IMR-90 (cell line): ENCODE measurements at regions not wholly inside any gene's neighbourhood (a gene's known extent, or its start where the extent isn't known, plus 50 kb on each side); places are given as distances from the start of the nearest gene placed in this dataset.
"Not testable (repeated sequence)": the region's sequence is repeated elsewhere in the genome, so short reads cannot be mapped to it uniquely, and the experiment has no call there.

Experiments
- ATAC-seq: fragments of 200-7000 bp; cut with Tn5 transposase; 2 replicates; pipeline ENCODE4 v1.9.1; 2020; ENCODE audit warnings: low read depth, mild to moderate bottlenecking, moderate library complexity
- BruUV-seq: library from RNA; stranded (reverse); fragments of 400-500 nt; replicated peaks from 2 replicates; lab custom pipeline; 2021; lab: Mats Ljungman, UMichigan
- CTCF ChIA-PET: fragments of 300-600 bp; formaldehyde crosslinking; extraction: SDS; loops from one replicate; lab custom pipeline; 2021; ENCODE audit warnings: antibody characterized with exemption; lab: Yijun Ruan, JAX
- POLR2A ChIA-PET: fragments of 300-600 bp; sonication (Branson Sonifier 250); formaldehyde crosslinking; loops from one replicate; lab custom pipeline; 2022; ENCODE audit warnings: antibody characterized with exemption; ENCODE audit not compliant: unreplicated experiment; lab: Charles Lee
- DNase-seq: peaks from one replicate; pipeline ENCODE4 v3.0.0; 2013
- H2AFZ ChIP-seq: replicated peaks from 2 replicates; pipeline ENCODE3; 2013; ENCODE audit warnings: low read length, mild to moderate bottlenecking; ENCODE audit not compliant: poor library complexity
- H2AK5ac ChIP-seq: 2 replicates; pipeline ENCODE4 v1.6.1; 2013; ENCODE audit warnings: low read depth, low read length, inconsistent platforms
- H2AK9ac ChIP-seq: replicated peaks from 2 replicates; pipeline ENCODE3; 2013; ENCODE audit warnings: mild to moderate bottlenecking, low read depth, low read length, moderate library complexity; ENCODE audit not compliant: poor library complexity
- H2BK120ac ChIP-seq: 2 replicates; pipeline ENCODE4 v1.6.1; 2013; ENCODE audit warnings: low read depth, low read length, inconsistent platforms
- H2BK15ac ChIP-seq: 3 replicates; pipeline ENCODE4 v1.6.1; 2013; ENCODE audit warnings: low read depth, low read length, inconsistent platforms
- H2BK20ac ChIP-seq: 2 replicates; pipeline ENCODE4 v1.6.1; 2013; ENCODE audit warnings: low read depth, mild to moderate bottlenecking, inconsistent platforms, low read length, moderate library complexity
- H2BK5ac ChIP-seq: 2 replicates; pipeline ENCODE4 v1.6.1; 2013; ENCODE audit warnings: mild to moderate bottlenecking, low read depth, low read length, inconsistent platforms; ENCODE audit not compliant: poor library complexity, severe bottlenecking
- H3K14ac ChIP-seq: replicated peaks from 2 replicates; pipeline ENCODE4 v1.6.1; 2013; ENCODE audit warnings: low read depth, low read length, inconsistent platforms
- H3K18ac ChIP-seq: 2 replicates; pipeline ENCODE4 v1.6.1; 2013; ENCODE audit warnings: low read depth, low read length, control low read depth
- H3K23ac ChIP-seq: 2 replicates; pipeline ENCODE4 v1.6.1; 2013; ENCODE audit warnings: low read depth, low read length, inconsistent platforms
- H3K27ac ChIP-seq: 2 replicates; pipeline ENCODE4 v1.5.1; 2013; ENCODE audit warnings: mild to moderate bottlenecking, control low read depth, low read length; ENCODE audit not compliant: insufficient read depth
- H3K27me3 ChIP-seq: 2 replicates; pipeline ENCODE4 v1.6.1; 2013; ENCODE audit warnings: low read length; ENCODE audit not compliant: control insufficient read depth, insufficient read depth
- H3K36me3 ChIP-seq: 2 replicates; pipeline ENCODE4 v1.6.1; 2013; ENCODE audit warnings: low read length, mixed read lengths; ENCODE audit not compliant: control insufficient read depth, insufficient read depth
- H3K4ac ChIP-seq: 2 replicates; pipeline ENCODE4 v1.6.1; 2013; ENCODE audit warnings: low read depth, low read length, inconsistent platforms
- H3K4me1 ChIP-seq: 2 replicates; pipeline ENCODE4 v1.6.1; 2013; ENCODE audit warnings: low read length, mixed read lengths; ENCODE audit not compliant: control insufficient read depth, insufficient read depth
- H3K4me2 ChIP-seq: 2 replicates; pipeline ENCODE4 v1.6.1; 2013; ENCODE audit warnings: low read depth, mild to moderate bottlenecking, control low read depth, low read length, moderate library complexity
- H3K4me3 ChIP-seq: 2 replicates; pipeline ENCODE4 v1.5.1; 2013; ENCODE audit warnings: low read depth, mild to moderate bottlenecking, control low read depth, low read length, moderate library complexity; ENCODE audit not compliant: insufficient read depth
- H3K56ac ChIP-seq: 2 replicates; pipeline ENCODE4 v1.6.1; 2013; ENCODE audit warnings: low read length, inconsistent platforms; ENCODE audit not compliant: insufficient read depth; ENCODE audit errors: extremely low read depth
- H3K79me1 ChIP-seq, 2 experiments: 2 replicates each; pipeline ENCODE4 v1.6.1; 2013; ENCODE audit warnings: low read length in 2 of 2, inconsistent platforms in 1 of 2, low read depth in 1 of 2
- H3K9ac ChIP-seq: 2 replicates; pipeline ENCODE4 v1.6.1; 2013; ENCODE audit warnings: low read depth, low read length, control low read depth
- H3K9me1 ChIP-seq: 2 replicates; pipeline ENCODE4 v1.6.1; 2013; ENCODE audit warnings: low read length, inconsistent platforms; ENCODE audit not compliant: insufficient read depth
- H3K9me3 ChIP-seq: 2 replicates; pipeline ENCODE4 v1.6.1; 2013; ENCODE audit warnings: low read length; ENCODE audit not compliant: control insufficient read depth, insufficient read depth
- H4K20me1 ChIP-seq: 2 replicates; pipeline ENCODE4 v1.6.1; 2013; ENCODE audit warnings: low read length, inconsistent platforms; ENCODE audit not compliant: insufficient read depth
- H4K5ac ChIP-seq: 2 replicates; pipeline ENCODE4 v1.6.1; 2013; ENCODE audit warnings: mild to moderate bottlenecking, low read depth, low read length, control low read depth
- H4K8ac ChIP-seq, 2 experiments: 2 replicates each; pipeline ENCODE4 v1.6.1; 2013; ENCODE audit warnings: low read depth in 2 of 2, low read length in 2 of 2, control low read depth in 1 of 2, inconsistent platforms in 1 of 2
- H4K91ac ChIP-seq: 2 replicates; pipeline ENCODE4 v1.6.1; 2013; ENCODE audit warnings: low read depth, low read length, inconsistent platforms; ENCODE audit not compliant: insufficient read depth
- WGBS, 2 experiments: methylation state at CpG; one replicate each; pipeline versions ENCODE4 v1.1.5 to v1.1.7; 2013; ENCODE audit warnings: missing lambda C conversion rate in 2 of 2; ENCODE audit not compliant: insufficient read length in 1 of 2; ENCODE audit errors: extremely low coverage in 2 of 2; 5-methylcytosine and 5-hydroxymethylcytosine counted together
- dilution Hi-C: fragments of 300-500 bp; cut with HindIII; formaldehyde crosslinking; loops from one replicate; pipeline ENCODE4 v1.14.3; 2018; ENCODE audit warnings: low sequenced_read_pairs; ENCODE audit not compliant: unreplicated experiment
- in situ Hi-C: fragments of 300-500 bp; cut with MboI; formaldehyde crosslinking; loops from 3 replicates; pipeline ENCODE4 v1.14.3; 2019; ENCODE audit warnings: low sequenced_read_pairs, inconsistent platforms, mixed read lengths
- intact Hi-C: fragments of 100-400 bp; cut with micrococcal nuclease; formaldehyde crosslinking; loops from 2 replicates; pipeline ENCODE4 v1.10.0; 2022

DNA sequence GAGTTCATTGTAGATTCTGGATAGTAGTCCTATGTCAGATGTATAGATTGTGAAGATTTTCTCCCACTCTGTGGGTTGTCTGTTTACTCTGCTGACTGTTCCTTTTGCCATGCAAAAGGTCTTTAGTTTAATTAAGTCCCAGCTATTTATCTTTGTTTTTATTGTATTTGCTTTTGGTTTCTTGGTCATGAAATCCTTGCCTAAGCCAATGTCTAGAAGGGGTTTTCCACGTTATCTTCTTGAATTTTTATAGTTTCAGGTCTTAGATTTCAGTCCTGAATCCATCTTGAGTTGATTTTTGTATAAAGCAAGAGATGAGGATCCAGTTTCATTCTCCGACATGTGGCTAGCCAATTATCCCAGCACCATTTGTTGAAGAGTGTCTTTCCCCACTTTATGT, 262.1 kb upstream of the TMC3 start:
- H4K5ac ChIP-seq, H3K18ac ChIP-seq, intact Hi-C loops, H3K4me1 ChIP-seq, H2BK5ac ChIP-seq, H2BK120ac ChIP-seq, H2AFZ ChIP-seq, H4K91ac ChIP-seq, CTCF ChIA-PET, H3K27ac ChIP-seq, H3K56ac ChIP-seq, H3K27me3 ChIP-seq, H3K9me3 ChIP-seq, H3K23ac ChIP-seq, H4K8ac ChIP-seq, H2AK5ac ChIP-seq, H2BK20ac ChIP-seq, POLR2A ChIA-PET, H3K36me3 ChIP-seq, dilution Hi-C loops, H3K79me1 ChIP-seq, H4K20me1 ChIP-seq, H3K4ac ChIP-seq, ATAC-seq, H3K14ac ChIP-seq, H3K9me1 ChIP-seq, H3K9ac ChIP-seq, H2BK15ac ChIP-seq, H3K4me2 ChIP-seq, in situ Hi-C loops, H3K4me3 ChIP-seq, DNase-seq, BruUV-seq, H2AK9ac ChIP-seq: not testable (repeated sequence)
- WGBS, 2 experiments: no CpG with 5 or more reads among the region's 2 CpGs
